B cell (primary cell): ENCODE measurements at regions not wholly inside any gene's neighbourhood (a gene's known extent, or its start where the extent isn't known, plus 50 kb on each side); places are given as distances from the start of the nearest gene placed in this dataset.

ENCODE experiments used
- ATAC-seq: fragments of 200-7000 bp; cut with Tn5 transposase; one replicate; pipeline ENCODE4 v1.10.0; 2021; ENCODE audit warnings: low read depth, mild to moderate bottlenecking, moderate number of reproducible peaks, moderate library complexity
- CTCF ChIA-PET: fragments of 350-600 bp; sonication (Branson Sonifier 250); formaldehyde crosslinking; loops from one replicate; lab custom pipeline; 2021; ENCODE audit warnings: antibody characterized with exemption, inconsistent platforms; lab: Charles Lee
- POLR2A ChIA-PET: fragments of 350-600 bp; sonication (Branson Sonifier 250); formaldehyde crosslinking; loops from one replicate; lab custom pipeline; 2021; ENCODE audit warnings: antibody characterized with exemption; lab: Charles Lee
- DNase-seq: peaks from one replicate; pipeline ENCODE4 v3.0.0; 2013
- H2AFZ ChIP-seq: 2 replicates; pipeline ENCODE4 v1.6.1; 2012; ENCODE audit warnings: mild to moderate bottlenecking, low read depth, low read length; ENCODE audit not compliant: insufficient read depth, poor library complexity, severe bottlenecking
- H3K27ac ChIP-seq, 2 donors: 1 replicate in 1 of 2; 2 replicates in 1 of 2; pipeline ENCODE4 v1.5.1; 2012 to 2013; ENCODE audit warnings: low read length in 2 of 2, mild to moderate bottlenecking in 2 of 2, moderate library complexity in 1 of 2
- H3K27me3 ChIP-seq, 4 experiments: fragments of 200-600 bp in 1 of 4; sonication (generic) in 1 of 4; replicated peaks in 1 of 4; 1 replicate in 2 of 4; 2 replicates in 2 of 4; pipeline versions ENCODE4 v1.6.1 to v1.7.0; 2013 to 2016; ENCODE audit warnings: low read length in 3 of 4, mild to moderate bottlenecking in 2 of 4, mixed read lengths in 1 of 4, moderate library complexity in 1 of 4; ENCODE audit not compliant: insufficient read depth in 4 of 4, control insufficient read depth in 3 of 4; ENCODE audit errors: control extremely low read depth in 1 of 4
- H3K36me3 ChIP-seq, 2 experiments: replicated peaks in 1 of 2; 1 replicate in 1 of 2; 2 replicates in 1 of 2; pipeline versions ENCODE4 v1.6.1 to v1.7.1; 2013; ENCODE audit warnings: low read length in 1 of 2; ENCODE audit not compliant: insufficient read depth in 2 of 2, control insufficient read depth in 1 of 2; ENCODE audit errors: control extremely low read depth in 1 of 2, extremely low read depth in 1 of 2
- H3K4me1 ChIP-seq, 2 donors: fragments of 200-600 bp in 1 of 2; sonication (generic) in 1 of 2; 1 replicate in 1 of 2; 2 replicates in 1 of 2; pipeline versions ENCODE4 v1.5.1 to v1.6.1; 2013 to 2017; ENCODE audit warnings: low read length in 2 of 2; ENCODE audit not compliant: control insufficient read depth in 2 of 2, insufficient read depth in 2 of 2
- H3K4me2 ChIP-seq: replicated peaks from 2 replicates; pipeline ENCODE3; 2012; ENCODE audit warnings: mild to moderate bottlenecking, low read depth, low read length; ENCODE audit not compliant: poor library complexity, severe bottlenecking
- H3K4me3 ChIP-seq, 5 experiments: fragments of 200-600 bp in 1 of 5; sonication (generic) in 1 of 5; 1 replicate in 3 of 5; 2 replicates in 2 of 5; pipeline versions ENCODE4 v1.5.1 to v1.7.0; 2011 to 2016; ENCODE audit warnings: low read length in 4 of 5, mild to moderate bottlenecking in 4 of 5, low read depth in 2 of 5, control low read depth in 1 of 5, moderate library complexity in 1 of 5; ENCODE audit not compliant: insufficient read depth in 1 of 5; ENCODE audit errors: control extremely low read depth in 1 of 5, extremely low read depth in 1 of 5
- H3K79me2 ChIP-seq: fragments of 200-600 bp; sonication (generic); one replicate; pipeline ENCODE4 v1.6.0; 2016; ENCODE audit warnings: low read length; ENCODE audit not compliant: control insufficient read depth, insufficient read depth
- H3K9ac ChIP-seq: fragments of 200-600 bp; sonication (generic); 2 replicates; pipeline ENCODE4 v1.6.1; 2017; ENCODE audit warnings: mild to moderate bottlenecking, low read length, moderate library complexity
- H3K9me3 ChIP-seq, 3 donors: one replicate each; pipeline versions ENCODE4 v1.6.1 to v1.7.1; 2013; ENCODE audit warnings: low read length in 2 of 3; ENCODE audit not compliant: control insufficient read depth in 2 of 3, insufficient read depth in 1 of 3; ENCODE audit errors: control extremely low read depth in 1 of 3
- H4K20me1 ChIP-seq: 2 replicates; pipeline ENCODE4 v1.6.0; 2012; ENCODE audit warnings: mild to moderate bottlenecking, low read length; ENCODE audit not compliant: insufficient read depth, control insufficient read depth, poor library complexity, severe bottlenecking
- H3K27ac Mint-ChIP-seq: one replicate; pipeline ENCODE4 v1.8.0; 2021; ENCODE audit warnings: mixed read lengths
- H3K27me3 Mint-ChIP-seq: one replicate; pipeline ENCODE4 v1.8.0; 2021; ENCODE audit warnings: mixed read lengths
- H3K4me1 Mint-ChIP-seq: one replicate; pipeline ENCODE4 v1.8.0; 2021; ENCODE audit warnings: mixed read lengths
- H3K4me3 Mint-ChIP-seq: one replicate; pipeline ENCODE4 v1.8.0; 2021; ENCODE audit warnings: mixed read lengths
- H3K9me3 Mint-ChIP-seq: one replicate; pipeline ENCODE4 v1.8.0; 2022; ENCODE audit warnings: mixed read lengths; ENCODE audit not compliant: insufficient read depth
- CTCF ChIP-seq: fragments of 200-600 bp; IDR thresholded peaks from one replicate; pipeline ENCODE4 v1.8.0; 2022; ENCODE audit warnings: antibody characterized with exemption, mild to moderate bottlenecking
- EZH2 ChIP-seq: IDR thresholded peaks from 2 replicates; pipeline ENCODE4 v1.6.1; 2012; ENCODE audit warnings: borderline replicate concordance, low read depth, mild to moderate bottlenecking, moderate library complexity, low read length; ENCODE audit not compliant: insufficient read depth, poor library complexity, severe bottlenecking
- WGBS: methylation state at CpG from one replicate; pipeline ENCODE4 v1.1.5; 2013; ENCODE audit warnings: missing lambda C conversion rate; ENCODE audit not compliant: insufficient coverage; 5-methylcytosine and 5-hydroxymethylcytosine counted together
- intact Hi-C: fragments of 100-400 bp; cut with micrococcal nuclease; formaldehyde crosslinking; loops from one replicate; pipeline ENCODE4 v1.10.0; 2022

DNA sequence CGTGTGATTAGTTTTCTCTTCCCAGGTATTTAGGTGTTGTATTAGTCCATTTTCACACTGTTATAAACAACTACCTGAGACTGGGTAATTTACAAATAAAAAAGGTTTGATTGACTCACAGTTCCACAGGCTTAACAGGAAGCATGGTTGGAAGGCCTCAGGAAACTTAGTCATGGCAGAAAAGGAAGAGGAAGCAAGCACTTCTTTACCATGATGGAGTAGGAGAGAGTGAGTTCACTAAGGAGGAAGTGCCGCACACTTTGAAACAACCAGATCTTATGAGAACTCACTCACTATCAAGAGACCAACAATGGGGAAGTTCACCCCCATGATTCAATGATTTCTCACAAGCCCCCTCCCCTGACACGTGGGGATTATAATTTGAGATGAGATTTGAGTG lies 1343.7 kb upstream of the GOT2 start:
- Histone ChIP-seq H3K4me1 (no peaks in the 10 kb centered on the region), H4K20me1 (no peaks in the 10 kb centered on the region), H2AFZ (no peak overlapping the region), H3K27ac (no peak overlapping the region), H3K4me2 (no peak overlapping the region), H3K9me3 (peaks cover 0 to 1% (median 0%) of the 10 kb centered on the region in 3 donors), H3K27me3 (no peaks in the 10 kb centered on the region), H3K36me3 (no peaks in the 10 kb centered on the region), H3K4me3 (no peak overlapping the region), H3K9ac (no peak overlapping the region), H3K79me2 (no peaks in the 10 kb centered on the region)
- POLR2A ChIA-PET, result no interaction called here
- Mint-ChIP-seq H3K27me3 (no peaks in the 10 kb centered on the region), H3K9me3 (peaks cover 4% of the 10 kb centered on the region), H3K27ac (no peak overlapping the region), H3K4me3 (no peak overlapping the region), H3K4me1 (no peaks in the 10 kb centered on the region)
- DNase-seq (no peak), ATAC-seq (no peak)
- CTCF ChIA-PET, result no interaction called here
- intact Hi-C loops, result no loop called here
- TF ChIP-seq EZH2 (no peak), CTCF (no peak)
- no CpG with 5 or more reads among the region's 3 CpGs for WGBS

GRCh38 chr16:60074378-60074777 lies 1340.3 kb upstream of the GOT2 start:
- peaks cover 0 to 1% (median 0%) of the 10 kb centered on the region in 3 donors for H3K9me3 ChIP-seq
- intact Hi-C loops, result no loop called here

More at GRCh38 chr16:60074378-60074777, 1340.3 kb upstream of the GOT2 start:
- no peaks in the 10 kb centered on the region for H3K4me1 ChIP-seq
- DNase-seq (no peak), ATAC-seq (no peak)
- Mint-ChIP-seq H3K9me3 (peaks cover 2% of the 10 kb centered on the region), H3K27me3 (no peaks in the 10 kb centered on the region), H3K4me1 (no peaks in the 10 kb centered on the region), H3K27ac (no peak overlapping the region), H3K4me3 (no peak overlapping the region)
- no peaks in the 10 kb centered on the region for H3K79me2 ChIP-seq
- no peak overlapping the region for H3K27ac ChIP-seq
- no CpG with 5 or more reads among the region's 4 CpGs for WGBS
- no peak overlapping the region for H3K4me3 ChIP-seq
- TF ChIP-seq EZH2, result no peak
- TF ChIP-seq CTCF, result no peak
- no peak overlapping the region for H3K4me2 ChIP-seq
- H3K9ac ChIP-seq, result no peak overlapping the region
- no peaks in the 10 kb centered on the region for H4K20me1 ChIP-seq
- ChIA-PET CTCF (no interaction called here), POLR2A (no interaction called here)
- H2AFZ ChIP-seq, result no peak overlapping the region
- no peaks in the 10 kb centered on the region for H3K27me3 ChIP-seq
- no peaks in the 10 kb centered on the region for H3K36me3 ChIP-seq
